PC-9 (cell line): ENCODE measurements at regions not wholly inside any gene's neighbourhood (a gene's known extent, or its start where the extent isn't known, plus 50 kb on each side); places are given as distances from the start of the nearest gene placed in this dataset.

Experiments used
- EZH2 ChIP-seq: fragments of 200-600 bp; sonication (generic); IDR thresholded peaks from 2 replicates; pipeline ENCODE4 v1.8.0; 2017; ENCODE audit warnings: antibody characterized with exemption, low read depth
- TF ChIP-seq, protein P1 (sequence below): fragments of 200-600 bp; sonication (generic); conservative IDR thresholded peaks from 2 replicates; pipeline ENCODE4 v1.6.1; 2017; ENCODE audit warnings: mixed run types, antibody characterized with exemption, mild to moderate bottlenecking, moderate library complexity

GRCh38 chr14:28280997-28281598 lies 485.5 kb upstream of the FOXG1 start:
- TF ChIP-seq, protein P1, sequence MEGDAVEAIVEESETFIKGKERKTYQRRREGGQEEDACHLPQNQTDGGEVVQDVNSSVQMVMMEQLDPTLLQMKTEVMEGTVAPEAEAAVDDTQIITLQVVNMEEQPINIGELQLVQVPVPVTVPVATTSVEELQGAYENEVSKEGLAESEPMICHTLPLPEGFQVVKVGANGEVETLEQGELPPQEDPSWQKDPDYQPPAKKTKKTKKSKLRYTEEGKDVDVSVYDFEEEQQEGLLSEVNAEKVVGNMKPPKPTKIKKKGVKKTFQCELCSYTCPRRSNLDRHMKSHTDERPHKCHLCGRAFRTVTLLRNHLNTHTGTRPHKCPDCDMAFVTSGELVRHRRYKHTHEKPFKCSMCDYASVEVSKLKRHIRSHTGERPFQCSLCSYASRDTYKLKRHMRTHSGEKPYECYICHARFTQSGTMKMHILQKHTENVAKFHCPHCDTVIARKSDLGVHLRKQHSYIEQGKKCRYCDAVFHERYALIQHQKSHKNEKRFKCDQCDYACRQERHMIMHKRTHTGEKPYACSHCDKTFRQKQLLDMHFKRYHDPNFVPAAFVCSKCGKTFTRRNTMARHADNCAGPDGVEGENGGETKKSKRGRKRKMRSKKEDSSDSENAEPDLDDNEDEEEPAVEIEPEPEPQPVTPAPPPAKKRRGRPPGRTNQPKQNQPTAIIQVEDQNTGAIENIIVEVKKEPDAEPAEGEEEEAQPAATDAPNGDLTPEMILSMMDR: no peak
- no peak for TF ChIP-seq EZH2
